Progenitor cell of endocrine pancreas (in vitro differentiated cells): ENCODE measurements at regions not wholly inside any gene's neighbourhood (a gene's known extent, or its start where the extent isn't known, plus 50 kb on each side); places are given as distances from the start of the nearest gene placed in this dataset.

Source experiments
- DNase-seq: peaks from one replicate; pipeline ENCODE4 v3.0.0; 2021; ENCODE audit warnings: low spot score; ENCODE audit not compliant: unreplicated experiment
- H3K27ac Mint-ChIP-seq: 2 replicates; pipeline ENCODE4 v1.8.0; 2021; ENCODE audit warnings: mild to moderate bottlenecking, moderate library complexity, mixed read lengths
- H3K27me3 Mint-ChIP-seq: 2 replicates; pipeline ENCODE4 v1.8.0; 2021; ENCODE audit warnings: mixed read lengths
- H3K36me3 Mint-ChIP-seq: 2 replicates; pipeline ENCODE4 v1.8.0; 2022; ENCODE audit warnings: mixed read lengths; ENCODE audit not compliant: insufficient read depth
- H3K4me1 Mint-ChIP-seq: 2 replicates; pipeline ENCODE4 v1.8.0; 2021; ENCODE audit warnings: low read depth, mixed read lengths
- H3K4me3 Mint-ChIP-seq: 2 replicates; pipeline ENCODE4 v1.8.0; 2021; ENCODE audit warnings: low read depth, mild to moderate bottlenecking, moderate library complexity, mixed read lengths
- H3K9me3 Mint-ChIP-seq: 2 replicates; pipeline ENCODE4 v1.8.0; 2021; ENCODE audit warnings: low read depth, mixed read lengths
- CTCF ChIP-seq: fragments of 200-600 bp; sonication (generic); IDR thresholded peaks from one replicate; pipeline ENCODE4 v1.5.0; 2021; ENCODE audit warnings: antibody characterized with exemption, mild to moderate bottlenecking; ENCODE audit not compliant: unreplicated experiment

GRCh38 chr2:163828771-163829170 lies 93.0 kb upstream of the FIGN start:
- H3K27me3 Mint-ChIP-seq = peaks cover 25% of the 10 kb centered on the region
- peaks cover 1% of the 10 kb centered on the region for H3K4me1 Mint-ChIP-seq
- no peak overlapping the region for H3K4me3 Mint-ChIP-seq
- DNase-seq = no peak
- H3K36me3 Mint-ChIP-seq = no peaks in the 10 kb centered on the region
- TF ChIP-seq CTCF = no peak
- H3K27ac Mint-ChIP-seq = no peak overlapping the region
- peaks cover 12% of the 10 kb centered on the region for H3K9me3 Mint-ChIP-seq

- Mint-ChIP-seq H3K9me3 (peaks cover 9% of the 10 kb centered on the region), H3K27me3 (peaks cover 10% of the 10 kb centered on the region), H3K4me1 (peaks cover 4% of the 10 kb centered on the region), H3K36me3 (peaks cover 2% of the 10 kb centered on the region), H3K27ac (no peak overlapping the region), H3K4me3 (no peak overlapping the region)
- no peak for DNase-seq
- TF ChIP-seq CTCF = no peak
Observed at GRCh38 chr2:163822033-163822432, 86.2 kb upstream of the FIGN start.

- Mint-ChIP-seq H3K4me3 (no peak overlapping the region), H3K4me1 (no peaks in the 10 kb centered on the region), H3K27ac (no peak overlapping the region), H3K9me3 (peaks cover 11% of the 10 kb centered on the region), H3K36me3 (peaks cover 2% of the 10 kb centered on the region), H3K27me3 (no peaks in the 10 kb centered on the region)
- DNase-seq = no peak
- TF ChIP-seq CTCF = no peak
Observed at GRCh38 chr2:163812926-163813520, 77.2 kb upstream of the FIGN start.

GRCh38 chr2:163808406-163808805 lies 72.6 kb upstream of the FIGN start:
- Mint-ChIP-seq H3K27me3 (no peaks in the 10 kb centered on the region), H3K27ac (no peak overlapping the region), H3K36me3 (no peaks in the 10 kb centered on the region), H3K4me3 (no peak overlapping the region), H3K9me3 (no peaks in the 10 kb centered on the region), H3K4me1 (no peaks in the 10 kb centered on the region)
- no peak for TF ChIP-seq CTCF
- DNase-seq = no peak

GRCh38 chr2:163802284-163802683 lies 66.5 kb upstream of the FIGN start:
- peaks cover 6% of the 10 kb centered on the region for H3K4me1 Mint-ChIP-seq
- H3K9me3 Mint-ChIP-seq = no peaks in the 10 kb centered on the region
- no peak for TF ChIP-seq CTCF
- no peaks in the 10 kb centered on the region for H3K27me3 Mint-ChIP-seq
- H3K27ac Mint-ChIP-seq = no peak overlapping the region
- DNase-seq = no peak
- H3K4me3 Mint-ChIP-seq = no peak overlapping the region
- no peaks in the 10 kb centered on the region for H3K36me3 Mint-ChIP-seq
